H1 (cell line): ENCODE measurements at regions not wholly inside any gene's neighbourhood (a gene's known extent, or its start where the extent isn't known, plus 50 kb on each side); places are given as distances from the start of the nearest gene placed in this dataset.

Source experiments
- CHD7 ChIP-seq: fragments of 300-600 bp; sonication (generic); IDR thresholded peaks from 2 replicates; pipeline ENCODE4 v1.7.1; 2012; ENCODE audit warnings: low read length, moderate library complexity, mild to moderate bottlenecking, inconsistent platforms; ENCODE audit not compliant: insufficient replicate concordance

- TF ChIP-seq CHD7, result no peak
These were observed 750.7 kb upstream of the KCND2 start (continued) for GRCh38 chr7:119522263-119522662.
